OCI-LY3 (cell line): ENCODE measurements at regions not wholly inside any gene's neighbourhood (a gene's known extent, or its start where the extent isn't known, plus 50 kb on each side); places are given as distances from the start of the nearest gene placed in this dataset.

Experiments used
- H2AFZ ChIP-seq: fragments of 200-600, 300-600 bp; shearing (Covaris generic); 2 replicates; pipeline ENCODE4 v1.6.0; 2014; ENCODE audit warnings: antibody characterized with exemption, low read depth, low read length
- H3K27ac ChIP-seq: fragments of 200-600, 300-600 bp; sonication (generic); 2 replicates; pipeline ENCODE4 v1.5.1; 2014; ENCODE audit warnings: mild to moderate bottlenecking, low read length, moderate library complexity, mixed read lengths
- H3K27me3 ChIP-seq: fragments of 200-600, 300-600 bp; sonication (generic); 2 replicates; pipeline ENCODE4 v1.6.1; 2014; ENCODE audit warnings: low read depth, low read length, mixed read lengths
- H3K36me3 ChIP-seq: fragments of 200-600, 300-600 bp; sonication (generic); replicated peaks from 2 replicates; pipeline ENCODE3; 2014; ENCODE audit warnings: low read depth, low read length, mixed read lengths
- H3K4me1 ChIP-seq: fragments of 300-600, 200-600 bp; sonication (generic); 2 replicates; pipeline ENCODE4 v1.6.1; 2014; ENCODE audit warnings: low read length, mixed read lengths
- H3K4me2 ChIP-seq: fragments of 200-600, 300-600 bp; sonication (generic); 2 replicates; pipeline ENCODE4 v1.6.1; 2014; ENCODE audit warnings: low read length, mixed read lengths
- H3K4me3 ChIP-seq: fragments of 300-600, 200-600 bp; sonication (generic); 2 replicates; pipeline ENCODE4 v1.5.1; 2014; ENCODE audit warnings: antibody characterized with exemption, mild to moderate bottlenecking, low read length, moderate library complexity
- H3K79me2 ChIP-seq: fragments of 300-600, 200-600 bp; shearing (Covaris generic); 2 replicates; pipeline ENCODE4 v1.6.1; 2014; ENCODE audit warnings: mild to moderate bottlenecking, low read length, mixed read lengths
- H3K9ac ChIP-seq: fragments of 300-600, 200-600 bp; shearing (Covaris generic); 2 replicates; pipeline ENCODE4 v1.6.0; 2014; ENCODE audit warnings: mild to moderate bottlenecking, low read length, moderate library complexity
- H3K9me3 ChIP-seq: fragments of 200-600, 300-600 bp; shearing (Covaris generic); 2 replicates; pipeline ENCODE4 v1.6.1; 2014; ENCODE audit warnings: low read length, mixed read lengths; ENCODE audit not compliant: insufficient read depth
- H4K20me1 ChIP-seq: fragments of 200-600, 300-600 bp; sonication (generic); 2 replicates; pipeline ENCODE4 v1.6.1; 2016; ENCODE audit warnings: low read length, mixed read lengths; ENCODE audit not compliant: insufficient read depth
- EZH2phosphoT487 ChIP-seq: fragments of 200-600 bp; shearing (Covaris generic); IDR thresholded peaks from 2 replicates; pipeline ENCODE4 v1.6.1; 2018; ENCODE audit warnings: antibody characterized with exemption, mixed run types, low read depth
- TF ChIP-seq, protein P1 (sequence below): fragments of 200-600, 300-600 bp; sonication (generic); IDR thresholded peaks from 2 replicates; pipeline ENCODE4 v1.5.1; 2014; ENCODE audit warnings: antibody characterized with exemption, low read length, low read depth

DNA sequence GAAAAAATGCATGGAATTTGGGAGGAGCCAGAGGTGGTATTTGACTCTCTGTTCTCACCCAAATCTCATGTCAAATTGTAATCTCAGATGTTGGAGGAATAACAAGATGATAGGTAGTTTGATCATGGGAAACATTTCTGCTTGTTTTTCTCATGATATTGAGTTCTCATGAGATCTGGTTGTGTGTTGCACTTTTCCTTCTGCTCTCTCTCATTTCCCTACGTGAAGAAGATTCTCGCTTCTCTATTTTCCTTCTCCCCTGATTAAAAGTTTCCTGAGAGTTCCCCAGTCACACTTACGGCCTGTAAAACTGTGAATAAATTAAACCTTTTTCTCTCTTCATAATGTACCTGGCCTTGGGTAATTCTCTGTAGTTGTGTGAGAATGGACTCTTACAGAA, 222.2 kb upstream of the RBMY1B start:
- no peaks in the 10 kb centered on the region for H3K27me3 ChIP-seq
- peak overlapping the region; percentile 49 for H3K27ac ChIP-seq
- TF ChIP-seq, protein P1, sequence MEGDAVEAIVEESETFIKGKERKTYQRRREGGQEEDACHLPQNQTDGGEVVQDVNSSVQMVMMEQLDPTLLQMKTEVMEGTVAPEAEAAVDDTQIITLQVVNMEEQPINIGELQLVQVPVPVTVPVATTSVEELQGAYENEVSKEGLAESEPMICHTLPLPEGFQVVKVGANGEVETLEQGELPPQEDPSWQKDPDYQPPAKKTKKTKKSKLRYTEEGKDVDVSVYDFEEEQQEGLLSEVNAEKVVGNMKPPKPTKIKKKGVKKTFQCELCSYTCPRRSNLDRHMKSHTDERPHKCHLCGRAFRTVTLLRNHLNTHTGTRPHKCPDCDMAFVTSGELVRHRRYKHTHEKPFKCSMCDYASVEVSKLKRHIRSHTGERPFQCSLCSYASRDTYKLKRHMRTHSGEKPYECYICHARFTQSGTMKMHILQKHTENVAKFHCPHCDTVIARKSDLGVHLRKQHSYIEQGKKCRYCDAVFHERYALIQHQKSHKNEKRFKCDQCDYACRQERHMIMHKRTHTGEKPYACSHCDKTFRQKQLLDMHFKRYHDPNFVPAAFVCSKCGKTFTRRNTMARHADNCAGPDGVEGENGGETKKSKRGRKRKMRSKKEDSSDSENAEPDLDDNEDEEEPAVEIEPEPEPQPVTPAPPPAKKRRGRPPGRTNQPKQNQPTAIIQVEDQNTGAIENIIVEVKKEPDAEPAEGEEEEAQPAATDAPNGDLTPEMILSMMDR = no peak
- no peak for TF ChIP-seq EZH2phosphoT487
- H3K4me1 ChIP-seq = peaks cover 22% of the 10 kb centered on the region
- no peaks in the 10 kb centered on the region for H3K9me3 ChIP-seq
- no peaks in the 10 kb centered on the region for H3K79me2 ChIP-seq
- no peaks in the 10 kb centered on the region for H3K36me3 ChIP-seq
- no peaks in the 10 kb centered on the region for H4K20me1 ChIP-seq
- H3K4me2 ChIP-seq = peak overlapping the region; percentile 46
- H2AFZ ChIP-seq = no peak overlapping the region
- no peak overlapping the region for H3K4me3 ChIP-seq
- no peak overlapping the region for H3K9ac ChIP-seq

- Histone ChIP-seq H4K20me1 (no peaks in the 10 kb centered on the region), H3K4me3 (no peak overlapping the region), H3K9ac (no peak overlapping the region), H3K9me3 (peaks cover 4% of the 10 kb centered on the region; the same call in 1 of the 2 replicates), H3K27me3 (no peaks in the 10 kb centered on the region), H3K4me1 (peaks cover 5% of the 10 kb centered on the region), H3K79me2 (no peaks in the 10 kb centered on the region), H3K4me2 (no peak overlapping the region), H3K27ac (no peak overlapping the region), H2AFZ (no peak overlapping the region), H3K36me3 (peaks cover 15% of the 10 kb centered on the region)
- no peak for TF ChIP-seq EZH2phosphoT487
- TF ChIP-seq, protein P1 = no peak
Observed at GRCh38 chrY:21295206-21295605, 215.9 kb upstream of the RBMY1B start.

DNA sequence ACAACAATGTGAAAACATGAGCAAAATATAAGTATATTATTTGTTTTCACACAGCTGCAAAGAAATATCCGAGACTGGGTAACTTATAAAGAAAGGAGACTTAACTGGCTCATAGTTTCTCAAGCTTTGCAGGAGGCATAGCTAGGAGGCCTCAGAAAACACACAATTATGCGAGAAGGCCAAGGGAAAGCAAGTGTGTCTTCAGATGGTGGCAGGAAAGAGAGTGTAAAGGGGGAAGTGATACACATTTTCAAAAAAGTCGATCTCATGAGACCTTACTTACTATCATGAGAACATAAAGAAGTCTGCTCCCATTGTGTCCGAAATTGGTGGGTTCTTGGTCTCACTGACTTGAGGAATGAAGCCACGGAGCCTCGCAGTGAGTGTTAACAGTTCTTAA, 208.9 kb upstream of the RBMY1B start:
- peak overlapping the region; percentile 96 for H3K27ac ChIP-seq
- H4K20me1 ChIP-seq = no peaks in the 10 kb centered on the region
- peak overlapping the region; percentile 63 for H3K9ac ChIP-seq
- H3K4me3 ChIP-seq = peak overlapping the region; percentile 62
- no peaks in the 10 kb centered on the region for H3K79me2 ChIP-seq
- no peak for TF ChIP-seq EZH2phosphoT487
- TF ChIP-seq, protein P1 = no peak
- H3K4me1 ChIP-seq = peaks cover 32% of the 10 kb centered on the region
- H3K9me3 ChIP-seq = no peaks in the 10 kb centered on the region
- H2AFZ ChIP-seq = no peak overlapping the region; the same call in 1 of the 2 replicates
- H3K36me3 ChIP-seq = no peaks in the 10 kb centered on the region
- no peaks in the 10 kb centered on the region for H3K27me3 ChIP-seq
- H3K4me2 ChIP-seq = peak overlapping the region; percentile 60

- Histone ChIP-seq H2AFZ (no peak overlapping the region), H3K4me2 (no peak overlapping the region), H3K27ac (no peak overlapping the region), H4K20me1 (no peaks in the 10 kb centered on the region), H3K9me3 (no peaks in the 10 kb centered on the region), H3K79me2 (no peaks in the 10 kb centered on the region), H3K36me3 (no peaks in the 10 kb centered on the region), H3K4me3 (no peak overlapping the region), H3K27me3 (no peaks in the 10 kb centered on the region), H3K4me1 (no peaks in the 10 kb centered on the region), H3K9ac (no peak overlapping the region)
- TF ChIP-seq EZH2phosphoT487 = no peak
- TF ChIP-seq, protein P1 = no peak
Observed at GRCh38 chrY:21315366-21315765, 195.8 kb upstream of the RBMY1B start.
